ENCODE measurements at regions not wholly inside any gene's neighbourhood (a gene's known extent, or its start where the extent isn't known, plus 50 kb on each side); places are given as distances from the start of the nearest gene placed in this dataset.

- TF ChIP-seq POLR2A (IDR thresholded peaks at IDR 0.05) (no peak), CTCF (IDR thresholded peaks at IDR 0.05) (no peak)
- WGBS, 2 donors: 71 to 74% methylated on average over 1 of the region's 1 CpG
- Histone ChIP-seq H3K36me3 (no peaks in the 10 kb centered on the region), H3K9me3 (no peaks in the 10 kb centered on the region), H3K27ac (no peak overlapping the region), H3K4me1 (peaks cover 0 to 17% (median 0%) of the 10 kb centered on the region in 3 donors), H3K4me3 (no peak overlapping the region), H3K27me3 (peaks cover 0 to 4% (median 0%) of the 10 kb centered on the region in 4 donors)
- intact Hi-C loops (cut with DNase I): no loop called here
- no peak for DNase-seq
These were observed 200.0 kb upstream of the HES1 start for GRCh38 chr3:193935916-193936315.

- Histone ChIP-seq H3K27me3 (peaks cover 0 to 9% (median 0%) of the 10 kb centered on the region in 4 donors), H3K9me3 (no peaks in the 10 kb centered on the region), H3K36me3 (no peaks in the 10 kb centered on the region), H3K27ac (no peak overlapping the region), H3K4me1 (peaks cover 0 to 24% (median 0%) of the 10 kb centered on the region in 3 donors), H3K4me3 (no peak overlapping the region)
- no peak for TF ChIP-seq CTCF (IDR thresholded peaks at IDR 0.05)
- TF ChIP-seq POLR2A (IDR thresholded peaks at IDR 0.05): no peak
- intact Hi-C loops (cut with DNase I): no loop called here
- WGBS, 2 donors: 49 to 71% methylated on average over 4 of the region's 6 CpGs
- DNase-seq: no peak
These were observed 197.3 kb upstream of the HES1 start for GRCh38 chr3:193938613-193939012.

- Histone ChIP-seq H3K27ac (no peak overlapping the region), H3K9me3 (no peaks in the 10 kb centered on the region), H3K4me3 (no peak overlapping the region), H3K27me3 (peaks cover 0 to 6% (median 0%) of the 10 kb centered on the region in 4 donors), H3K36me3 (no peaks in the 10 kb centered on the region), H3K4me1 (peaks cover 0 to 24% (median 0%) of the 10 kb centered on the region in 3 donors)
- intact Hi-C loops (cut with DNase I): no loop called here
- DNase-seq: no peak
- no peak for TF ChIP-seq CTCF (IDR thresholded peaks at IDR 0.05)
- no peak for TF ChIP-seq POLR2A (IDR thresholded peaks at IDR 0.05)
- WGBS, 2 donors: 91 to 95% methylated on average over 4 of the region's 4 CpGs
These were observed 196.4 kb upstream of the HES1 start for GRCh38 chr3:193939527-193939926.

- Histone ChIP-seq H3K4me1 (peaks cover 0 to 24% (median 0%) of the 10 kb centered on the region in 3 donors), H3K9me3 (no peaks in the 10 kb centered on the region), H3K36me3 (no peaks in the 10 kb centered on the region), H3K27ac (no peak overlapping the region), H3K4me3 (no peak overlapping the region), H3K27me3 (peaks cover 0 to 6% (median 0%) of the 10 kb centered on the region in 4 donors)
- WGBS, 2 donors: 60 to 65% methylated on average over 6 to 7 of the region's 7 CpGs
- no peak for DNase-seq
- TF ChIP-seq CTCF (IDR thresholded peaks at IDR 0.05) (no peak), POLR2A (IDR thresholded peaks at IDR 0.05) (no peak)
- intact Hi-C loops (cut with DNase I): no loop called here
These were observed 195.4 kb upstream of the HES1 start for GRCh38 chr3:193940526-193940925.

GRCh38 chr3:193941486-193941885, 194.5 kb upstream of the HES1 start:
- peaks cover 0 to 6% (median 0%) of the 10 kb centered on the region in 4 donors for H3K27me3 ChIP-seq
- 79 to 86% methylated on average over 10 of the region's 10 CpGs for WGBS, 2 donors
- intact Hi-C loops (cut with DNase I): no loop called here
- H3K4me3 ChIP-seq: no peak overlapping the region
- H3K9me3 ChIP-seq: no peaks in the 10 kb centered on the region
- peaks cover 0 to 24% (median 0%) of the 10 kb centered on the region in 3 donors for H3K4me1 ChIP-seq
- H3K27ac ChIP-seq: no peak overlapping the region
- H3K36me3 ChIP-seq: no peaks in the 10 kb centered on the region
- TF ChIP-seq CTCF (IDR thresholded peaks at IDR 0.05) (no peak), POLR2A (IDR thresholded peaks at IDR 0.05) (no peak)
- no peak for DNase-seq

Measured in esophagus squamous epithelium (tissue), 5 donors.